A673 (cell line): ENCODE measurements at regions not wholly inside any gene's neighbourhood (a gene's known extent, or its start where the extent isn't known, plus 50 kb on each side); places are given as distances from the start of the nearest gene placed in this dataset.

ENCODE experiments used
- CTCF ChIP-seq: fragments of 300-800, 200-600 bp; sonication (generic); conservative IDR thresholded peaks from 2 replicates; pipeline ENCODE4 v1.5.1; 2017; ENCODE audit warnings: low read depth, mild to moderate bottlenecking, antibody characterized with exemption, low read length, moderate library complexity, mixed read lengths
- EZH2 ChIP-seq: fragments of 200-600 bp; sonication (generic); IDR thresholded peaks from 2 replicates; pipeline ENCODE4 v1.6.1; 2017; ENCODE audit warnings: borderline replicate concordance, low read depth, mild to moderate bottlenecking, mixed read lengths, antibody characterized with exemption, low read length; ENCODE audit not compliant: poor library complexity, severe bottlenecking

GRCh38 chr6:105817370-105817769 lies 268.8 kb upstream of the PRDM1 start:
- no peak for TF ChIP-seq CTCF
- no peak for TF ChIP-seq EZH2
